H9 (cell line): ENCODE measurements at regions not wholly inside any gene's neighbourhood (a gene's known extent, or its start where the extent isn't known, plus 50 kb on each side); places are given as distances from the start of the nearest gene placed in this dataset.
A peak's percentile ranks its signal among the peaks of the same experiment; 100 is the strongest.

Experiments
- DNase-seq: peaks from one replicate; pipeline ENCODE4 v3.0.0-alpha.2; 2017
- H2AFZ ChIP-seq: one replicate; pipeline ENCODE4 v1.6.1; 2013; ENCODE audit warnings: mild to moderate bottlenecking, low read length, control low read depth, moderate library complexity
- H2AK5ac ChIP-seq: 2 replicates; pipeline ENCODE4 v1.6.1; 2013; ENCODE audit warnings: low read length, control low read depth, mixed read lengths; ENCODE audit not compliant: insufficient read length
- H2BK120ac ChIP-seq: one replicate; pipeline ENCODE4 v1.6.1; 2013; ENCODE audit warnings: low read depth, mild to moderate bottlenecking, low read length, control low read depth, inconsistent platforms; ENCODE audit not compliant: poor library complexity, severe bottlenecking
- H2BK12ac ChIP-seq: 2 replicates; pipeline ENCODE4 v1.6.1; 2013; ENCODE audit warnings: low read length, control low read depth, mixed read lengths, low read depth; ENCODE audit not compliant: insufficient read length
- H2BK15ac ChIP-seq: 2 replicates; pipeline ENCODE4 v1.6.1; 2013; ENCODE audit warnings: low read depth, low read length, control low read depth
- H2BK20ac ChIP-seq: one replicate; pipeline ENCODE4 v1.6.1; 2013; ENCODE audit warnings: low read depth, mild to moderate bottlenecking, low read length, control low read depth, inconsistent platforms; ENCODE audit not compliant: poor library complexity, severe bottlenecking
- H2BK5ac ChIP-seq: 2 replicates; pipeline ENCODE4 v1.6.1; 2013; ENCODE audit warnings: low read length, control low read depth, mixed read lengths; ENCODE audit not compliant: insufficient read length
- H3K14ac ChIP-seq: 2 replicates; pipeline ENCODE4 v1.6.1; 2013; ENCODE audit warnings: low read length, control low read depth; ENCODE audit not compliant: insufficient read depth
- H3K18ac ChIP-seq: 2 replicates; pipeline ENCODE4 v1.6.1; 2013; ENCODE audit warnings: low read depth, mild to moderate bottlenecking, mixed read lengths, low read length, control low read depth; ENCODE audit not compliant: insufficient read length
- H3K23ac ChIP-seq: 2 replicates; pipeline ENCODE4 v1.6.1; 2013; ENCODE audit warnings: low read length, control low read depth, mixed read lengths, low read depth; ENCODE audit not compliant: insufficient read length
- H3K23me2 ChIP-seq: 2 replicates; pipeline ENCODE4 v1.6.1; 2013; ENCODE audit warnings: low read depth, mild to moderate bottlenecking, mixed read lengths, low read length, control low read depth; ENCODE audit not compliant: insufficient read length, poor library complexity, severe bottlenecking
- H3K27ac ChIP-seq: 2 replicates; pipeline ENCODE4 v1.5.1; 2013; ENCODE audit warnings: low read length, control low read depth, mixed read lengths, low read depth; ENCODE audit not compliant: insufficient read length
- H3K27me3 ChIP-seq: 2 replicates; pipeline ENCODE4 v1.6.1; 2013; ENCODE audit warnings: low read length, control low read depth, inconsistent platforms; ENCODE audit not compliant: insufficient read depth
- H3K4ac ChIP-seq: 2 replicates; pipeline ENCODE4 v1.6.1; 2013; ENCODE audit warnings: low read depth, mild to moderate bottlenecking, control low read depth, inconsistent platforms, low read length, moderate library complexity
- H3K4me1 ChIP-seq: 2 replicates; pipeline ENCODE4 v1.6.1; 2013; ENCODE audit warnings: low read length, control low read depth, inconsistent platforms; ENCODE audit not compliant: insufficient read depth
- H3K4me2 ChIP-seq: 2 replicates; pipeline ENCODE4 v1.6.1; 2013; ENCODE audit warnings: low read length, control low read depth, mixed read lengths; ENCODE audit not compliant: insufficient read length, insufficient read depth
- H3K56ac ChIP-seq: 2 replicates; pipeline ENCODE4 v1.6.1; 2013; ENCODE audit warnings: low read depth, mild to moderate bottlenecking, mixed read lengths, low read length, control low read depth; ENCODE audit not compliant: insufficient read length
- H3K79me1 ChIP-seq: 2 replicates; pipeline ENCODE4 v1.6.1; 2013; ENCODE audit warnings: low read depth, mild to moderate bottlenecking, moderate library complexity, low read length, control low read depth, inconsistent platforms; ENCODE audit not compliant: insufficient read depth, poor library complexity, severe bottlenecking
- H3K79me2 ChIP-seq: 2 replicates; pipeline ENCODE4 v1.6.1; 2013; ENCODE audit warnings: low read length, control low read depth, inconsistent platforms; ENCODE audit not compliant: insufficient read depth
- H3K9ac ChIP-seq: 2 replicates; pipeline ENCODE4 v1.6.1; 2013; ENCODE audit warnings: low read length, control low read depth, mixed read lengths; ENCODE audit not compliant: insufficient read length; ENCODE audit errors: extremely low read depth
- H3K9me3 ChIP-seq: one replicate; pipeline ENCODE4 v1.6.1; 2013; ENCODE audit warnings: low read depth, low read length, inconsistent platforms; ENCODE audit not compliant: control insufficient read depth
- H3T11ph ChIP-seq: one replicate; pipeline ENCODE4 v1.6.1; 2013; ENCODE audit warnings: mild to moderate bottlenecking, low read length, control low read depth, inconsistent platforms
- H4K20me1 ChIP-seq: one replicate; pipeline ENCODE4 v1.6.1; 2013; ENCODE audit not compliant: control insufficient read depth, insufficient read length, insufficient read depth
- H4K5ac ChIP-seq: 2 replicates; pipeline ENCODE4 v1.6.1; 2013; ENCODE audit warnings: low read depth, mild to moderate bottlenecking, mixed read lengths, low read length, control low read depth; ENCODE audit not compliant: insufficient read length
- H4K8ac ChIP-seq: replicated peaks from 2 replicates; pipeline ENCODE4 v1.6.1; 2013; ENCODE audit warnings: low read length, control low read depth, mixed read lengths, low read depth; ENCODE audit not compliant: insufficient read length
- H4K91ac ChIP-seq: 2 replicates; pipeline ENCODE4 v1.6.1; 2013; ENCODE audit warnings: low read depth, mild to moderate bottlenecking, moderate library complexity, mixed read lengths, low read length, control low read depth; ENCODE audit not compliant: insufficient read length
- H3K27ac Mint-ChIP-seq, 3 experiments: 2 replicates in 2 of 3; 3 replicates in 1 of 3; pipeline ENCODE4 v1.8.0; 2020 to 2021; ENCODE audit warnings: mixed read lengths in 3 of 3, mild to moderate bottlenecking in 1 of 3, moderate library complexity in 1 of 3
- H3K27me3 Mint-ChIP-seq: 2 replicates; pipeline ENCODE4 v1.8.0; 2021; ENCODE audit warnings: low read depth, mild to moderate bottlenecking, moderate library complexity, mixed read lengths
- H3K36me3 Mint-ChIP-seq, 3 experiments: 2 replicates in 2 of 3; 3 replicates in 1 of 3; pipeline ENCODE4 v1.8.0; 2020 to 2021; ENCODE audit warnings: low read depth in 3 of 3, mixed read lengths in 3 of 3; ENCODE audit not compliant: insufficient read depth in 1 of 3
- H3K4me1 Mint-ChIP-seq, 2 experiments: 2 replicates each; pipeline ENCODE4 v1.8.0; 2020; ENCODE audit warnings: mixed read lengths in 2 of 2
- H3K4me3 Mint-ChIP-seq, 2 experiments: 2 replicates in 1 of 2; 3 replicates in 1 of 2; pipeline ENCODE4 v1.8.0; 2020 to 2021; ENCODE audit warnings: mild to moderate bottlenecking in 2 of 2, mixed read lengths in 2 of 2, moderate library complexity in 1 of 2
- H3K9me3 Mint-ChIP-seq, 2 experiments: 2 replicates in 1 of 2; 3 replicates in 1 of 2; pipeline ENCODE4 v1.8.0; 2020; ENCODE audit warnings: mild to moderate bottlenecking in 2 of 2, mixed read lengths in 2 of 2, moderate library complexity in 1 of 2
- WGBS: extraction: QIAGEN DNeasy Blood & Tissue Kit; methylation state at CpG from one replicate; pipeline ENCODE4 v1.1.7; 2013; ENCODE audit warnings: missing lambda C conversion rate, low lambda C conversion rate, mixed read lengths; ENCODE audit not compliant: insufficient read length; ENCODE audit errors: extremely low coverage; 5-methylcytosine and 5-hydroxymethylcytosine counted together
- TF ChIP-seq, protein P1 (sequence below): fragments of 200-600 bp; sonication (generic); conservative IDR thresholded peaks from 3 replicates; pipeline ENCODE4 v1.8.0; 2021; ENCODE audit warnings: antibody characterized with exemption, mild to moderate bottlenecking

DNA sequence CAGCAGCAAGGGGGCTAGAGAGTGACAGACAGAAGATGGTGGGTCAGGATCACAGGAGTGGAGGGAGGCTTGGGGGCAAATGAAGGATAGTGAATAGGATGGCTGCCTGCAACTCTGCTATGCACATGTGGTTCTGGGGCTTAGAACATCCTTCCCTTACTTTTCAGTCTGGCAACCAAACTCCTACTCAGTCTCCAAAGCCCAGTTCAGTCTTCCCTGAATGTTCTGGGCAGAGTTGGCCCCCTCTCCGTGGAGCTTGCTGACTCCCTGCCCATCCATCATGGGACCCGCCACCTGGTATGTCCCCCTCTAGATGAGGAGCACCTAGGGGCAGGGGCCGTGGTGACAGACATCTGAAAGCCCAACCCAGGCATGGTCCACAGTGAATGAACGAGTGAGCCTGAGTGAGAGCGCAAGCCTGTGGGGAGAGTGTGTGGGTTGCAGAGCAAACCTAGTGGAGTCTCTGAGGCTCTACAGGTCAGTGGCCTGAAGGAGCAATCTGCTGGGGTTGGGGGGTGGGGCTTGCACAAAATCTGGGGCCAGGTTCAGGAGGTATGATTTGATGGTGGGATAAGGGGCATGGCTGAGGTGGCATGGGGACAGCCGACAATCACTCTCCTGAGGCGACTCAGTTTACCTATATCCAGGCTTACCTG is 180.6 kb downstream of the FGF18 start:
- no peak overlapping the region for H2BK15ac ChIP-seq
- no peaks in the 10 kb centered on the region for H3K27me3 ChIP-seq
- no peaks in the 10 kb centered on the region for H4K20me1 ChIP-seq
- H2BK120ac ChIP-seq: no peak overlapping the region
- no peak overlapping the region for H3K27ac ChIP-seq
- Mint-ChIP-seq H3K27ac (no peak overlapping the region), H3K9me3 (peaks cover 2 to 9% of the 10 kb centered on the region in 2 experiments; a peak in 4 of 5 replicates), H3K36me3 (no peaks in the 10 kb centered on the region; a peak in 1 of 7 replicates), H3K27me3 (peaks cover 27% of the 10 kb centered on the region), H3K4me1 (peaks cover 3% of the 10 kb centered on the region in 2 experiments; a peak in 3 of 4 replicates), H3K4me3 (no peak overlapping the region)
- no peak overlapping the region for H3K18ac ChIP-seq
- no peak overlapping the region for H2BK20ac ChIP-seq
- TF ChIP-seq, protein P1, sequence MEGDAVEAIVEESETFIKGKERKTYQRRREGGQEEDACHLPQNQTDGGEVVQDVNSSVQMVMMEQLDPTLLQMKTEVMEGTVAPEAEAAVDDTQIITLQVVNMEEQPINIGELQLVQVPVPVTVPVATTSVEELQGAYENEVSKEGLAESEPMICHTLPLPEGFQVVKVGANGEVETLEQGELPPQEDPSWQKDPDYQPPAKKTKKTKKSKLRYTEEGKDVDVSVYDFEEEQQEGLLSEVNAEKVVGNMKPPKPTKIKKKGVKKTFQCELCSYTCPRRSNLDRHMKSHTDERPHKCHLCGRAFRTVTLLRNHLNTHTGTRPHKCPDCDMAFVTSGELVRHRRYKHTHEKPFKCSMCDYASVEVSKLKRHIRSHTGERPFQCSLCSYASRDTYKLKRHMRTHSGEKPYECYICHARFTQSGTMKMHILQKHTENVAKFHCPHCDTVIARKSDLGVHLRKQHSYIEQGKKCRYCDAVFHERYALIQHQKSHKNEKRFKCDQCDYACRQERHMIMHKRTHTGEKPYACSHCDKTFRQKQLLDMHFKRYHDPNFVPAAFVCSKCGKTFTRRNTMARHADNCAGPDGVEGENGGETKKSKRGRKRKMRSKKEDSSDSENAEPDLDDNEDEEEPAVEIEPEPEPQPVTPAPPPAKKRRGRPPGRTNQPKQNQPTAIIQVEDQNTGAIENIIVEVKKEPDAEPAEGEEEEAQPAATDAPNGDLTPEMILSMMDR: no peak
- no peaks in the 10 kb centered on the region for H3K23me2 ChIP-seq
- H2AK5ac ChIP-seq: no peak overlapping the region
- H3K14ac ChIP-seq: no peak overlapping the region; the same call in 1 of the 2 replicates
- DNase-seq: peak; percentile 21
- H3K79me2 ChIP-seq: no peaks in the 10 kb centered on the region
- no peak overlapping the region for H2AFZ ChIP-seq
- no CpG with 5 or more reads among the region's 7 CpGs for WGBS
- no peak overlapping the region for H3K9ac ChIP-seq
- no peak overlapping the region for H3K56ac ChIP-seq
- no peaks in the 10 kb centered on the region for H3K9me3 ChIP-seq
- no peak overlapping the region for H3K4ac ChIP-seq
- H3K4me2 ChIP-seq: no peak overlapping the region
- no peak overlapping the region for H3K23ac ChIP-seq
- H4K91ac ChIP-seq: no peak overlapping the region
- no peaks in the 10 kb centered on the region for H3K4me1 ChIP-seq
- no peak overlapping the region for H4K8ac ChIP-seq
- no peak overlapping the region for H3T11ph ChIP-seq
- H4K5ac ChIP-seq: no peak overlapping the region
- H2BK5ac ChIP-seq: no peak overlapping the region
- no peak overlapping the region for H2BK12ac ChIP-seq
- H3K79me1 ChIP-seq: no peaks in the 10 kb centered on the region
